PC-3 (cell line): ENCODE measurements at regions not wholly inside any gene's neighbourhood (a gene's known extent, or its start where the extent isn't known, plus 50 kb on each side); places are given as distances from the start of the nearest gene placed in this dataset.

Source experiments
- ATAC-seq: fragments of 200-7000 bp; cut with Tn5 transposase; 2 replicates; pipeline ENCODE4 v1.9.1; 2020; ENCODE audit warnings: mild to moderate bottlenecking, moderate library complexity
- BruUV-seq: library from RNA; stranded (reverse); fragments of 400-500 nt; replicated peaks from 2 replicates; lab custom pipeline; 2021; lab: Mats Ljungman, UMichigan
- CTCF ChIA-PET: fragments of 300-600 bp; sonication (Branson Sonifier 250); formaldehyde crosslinking; loops from one replicate; lab custom pipeline; 2022; ENCODE audit warnings: antibody characterized with exemption; lab: Charles Lee
- POLR2A ChIA-PET: fragments of 300-600 bp; sonication (Branson Sonifier 250); formaldehyde crosslinking; loops from one replicate; lab custom pipeline; 2022; ENCODE audit warnings: antibody characterized with exemption; ENCODE audit not compliant: unreplicated experiment; lab: Charles Lee
- DNase-seq: peaks from one replicate; pipeline ENCODE4 v3.0.0-alpha.2; 2015
- H2AFZ ChIP-seq: fragments of 300-600 bp; sonication (generic); 2 replicates; pipeline ENCODE4 v1.6.0; 2016; ENCODE audit warnings: antibody characterized with exemption, low read length
- H3F3A ChIP-seq: fragments of 300-600 bp; sonication (generic); one replicate; pipeline ENCODE4 v1.6.0; 2017; ENCODE audit warnings: antibody characterized with exemption, low read length, control low read depth, mild to moderate bottlenecking; ENCODE audit not compliant: unreplicated experiment
- H3K27ac ChIP-seq: fragments of 300-600 bp; sonication (generic); 2 replicates; pipeline ENCODE4 v1.5.1; 2016; ENCODE audit warnings: mild to moderate bottlenecking, low read length
- H3K27me3 ChIP-seq: fragments of 300-600 bp; sonication (generic); 2 replicates; pipeline ENCODE4 v1.6.1; 2016; ENCODE audit warnings: low read length, mixed read lengths
- H3K36me3 ChIP-seq: fragments of 300-600 bp; sonication (generic); 2 replicates; pipeline ENCODE4 v1.6.1; 2016; ENCODE audit warnings: low read depth, mixed run types, low read length, mixed read lengths
- H3K4me1 ChIP-seq: fragments of 300-600 bp; sonication (generic); 2 replicates; pipeline ENCODE4 v1.5.1; 2016; ENCODE audit warnings: low read length; ENCODE audit not compliant: insufficient read depth
- H3K4me2 ChIP-seq: fragments of 300-600 bp; sonication (generic); 2 replicates; pipeline ENCODE4 v1.6.0; 2016; ENCODE audit warnings: low read length
- H3K4me3 ChIP-seq: fragments of 300-600 bp; sonication (generic); 2 replicates; pipeline ENCODE4 v1.5.1; 2016; ENCODE audit warnings: mild to moderate bottlenecking, low read length, mixed read lengths
- H3K79me2 ChIP-seq: fragments of 300-600 bp; sonication (generic); 2 replicates; pipeline ENCODE4 v1.6.1; 2017; ENCODE audit warnings: low read length, mixed read lengths
- H3K9ac ChIP-seq: fragments of 300-600 bp; sonication (generic); 2 replicates; pipeline ENCODE4 v1.6.0; 2016; ENCODE audit warnings: mild to moderate bottlenecking, low read length
- H3K9me2 ChIP-seq: fragments of 300-600 bp; sonication (generic); replicated peaks from 2 replicates; pipeline ENCODE4 v1.6.1; 2016; ENCODE audit warnings: mixed run types, low read length, mixed read lengths
- H3K9me3 ChIP-seq: fragments of 300-600 bp; sonication (generic); 2 replicates; pipeline ENCODE4 v1.6.1; 2016; ENCODE audit warnings: low read length, mixed read lengths
- H4K20me1 ChIP-seq: fragments of 300-600 bp; sonication (generic); 2 replicates; pipeline ENCODE4 v1.6.1; 2016; ENCODE audit warnings: low read length, mixed read lengths
- CTCF ChIP-seq: fragments of 300-600 bp; sonication (generic); conservative IDR thresholded peaks from 2 replicates; pipeline ENCODE4 v1.5.1; 2017; ENCODE audit warnings: antibody characterized with exemption, low read depth, mild to moderate bottlenecking, low read length
- EZH2 ChIP-seq: fragments of 300-600 bp; sonication (generic); IDR thresholded peaks from one replicate; pipeline ENCODE4 v1.6.1; 2017; ENCODE audit warnings: antibody characterized with exemption, mild to moderate bottlenecking, low read length; ENCODE audit not compliant: unreplicated experiment
- EZH2phosphoT487 ChIP-seq: fragments of 300-600 bp; sonication (generic); IDR thresholded peaks from 2 replicates; pipeline ENCODE4 v1.6.1; 2018; ENCODE audit warnings: mild to moderate bottlenecking, antibody characterized with exemption, low read length, borderline replicate concordance
- intact Hi-C: fragments of 100-400 bp; cut with micrococcal nuclease; formaldehyde crosslinking; loops from 2 replicates; pipeline ENCODE4 v1.9.0; 2023

- Histone ChIP-seq H3K9me2 (no peaks in the 10 kb centered on the region), H3K9ac (no peak overlapping the region), H3K4me3 (no peak overlapping the region), H3K4me2 (no peak overlapping the region), H3K27ac (no peak overlapping the region), H3K9me3 (no peaks in the 10 kb centered on the region), H3K36me3 (no peaks in the 10 kb centered on the region), H3F3A (no peaks in the 10 kb centered on the region), H3K79me2 (no peaks in the 10 kb centered on the region), H3K4me1 (no peaks in the 10 kb centered on the region), H3K27me3 (no peaks in the 10 kb centered on the region), H2AFZ (no peak overlapping the region), H4K20me1 (no peaks in the 10 kb centered on the region)
- intact Hi-C loops, result no loop called here
- ChIA-PET POLR2A (no interaction called here), CTCF (no interaction called here)
- ATAC-seq (no peak), DNase-seq (no peak)
- TF ChIP-seq EZH2phosphoT487 (no peak), CTCF (no peak), EZH2 (no peak)
- no TSS peak for BruUV-seq
Observed at GRCh38 chr3:189117087-189117486, 54.7 kb upstream of the TPRG1 start.

GRCh38 chr3:189118896-189119295 lies 52.9 kb upstream of the TPRG1 start:
- DNase-seq, result no peak
- Histone ChIP-seq H3K27ac (no peak overlapping the region), H3K9me2 (no peaks in the 10 kb centered on the region), H3F3A (no peaks in the 10 kb centered on the region), H3K4me3 (no peak overlapping the region), H3K36me3 (no peaks in the 10 kb centered on the region), H3K27me3 (no peaks in the 10 kb centered on the region), H3K4me1 (no peaks in the 10 kb centered on the region), H3K9ac (no peak overlapping the region), H3K79me2 (no peaks in the 10 kb centered on the region), H3K9me3 (no peaks in the 10 kb centered on the region), H4K20me1 (no peaks in the 10 kb centered on the region), H2AFZ (no peak overlapping the region), H3K4me2 (no peak overlapping the region)
- TF ChIP-seq EZH2 (no peak), EZH2phosphoT487 (no peak), CTCF (no peak)
- no peak for ATAC-seq
- ChIA-PET POLR2A (no interaction called here), CTCF (no interaction called here)
- intact Hi-C loops, result no loop called here
- BruUV-seq, result no TSS peak

- Histone ChIP-seq H3K27me3 (no peaks in the 10 kb centered on the region), H3K36me3 (no peaks in the 10 kb centered on the region), H3K4me1 (no peaks in the 10 kb centered on the region), H3F3A (no peaks in the 10 kb centered on the region), H3K4me2 (no peak overlapping the region), H4K20me1 (no peaks in the 10 kb centered on the region), H3K4me3 (no peak overlapping the region), H3K79me2 (no peaks in the 10 kb centered on the region), H3K9me3 (no peaks in the 10 kb centered on the region), H3K27ac (no peak overlapping the region), H3K9me2 (no peaks in the 10 kb centered on the region), H3K9ac (no peak overlapping the region), H2AFZ (no peak overlapping the region)
- no peak for TF ChIP-seq EZH2phosphoT487
- TF ChIP-seq CTCF, result no peak
- intact Hi-C loops, result no loop called here
- ChIA-PET CTCF (no interaction called here), POLR2A (no interaction called here)
- BruUV-seq, result no TSS peak
- DNase-seq (no peak), ATAC-seq (peak; percentile 37; the same call in 1 of the 2 replicates)
Observed at GRCh38 chr3:189119950-189120349, 51.8 kb upstream of the TPRG1 start.
